ENCODE measurements at regions not wholly inside any gene's neighbourhood (a gene's known extent, or its start where the extent isn't known, plus 50 kb on each side); places are given as distances from the start of the nearest gene placed in this dataset.
"Not testable (repeated sequence)": the region's sequence is repeated elsewhere in the genome, so short reads cannot be mapped to it uniquely, and the experiment has no call there.

DNA sequence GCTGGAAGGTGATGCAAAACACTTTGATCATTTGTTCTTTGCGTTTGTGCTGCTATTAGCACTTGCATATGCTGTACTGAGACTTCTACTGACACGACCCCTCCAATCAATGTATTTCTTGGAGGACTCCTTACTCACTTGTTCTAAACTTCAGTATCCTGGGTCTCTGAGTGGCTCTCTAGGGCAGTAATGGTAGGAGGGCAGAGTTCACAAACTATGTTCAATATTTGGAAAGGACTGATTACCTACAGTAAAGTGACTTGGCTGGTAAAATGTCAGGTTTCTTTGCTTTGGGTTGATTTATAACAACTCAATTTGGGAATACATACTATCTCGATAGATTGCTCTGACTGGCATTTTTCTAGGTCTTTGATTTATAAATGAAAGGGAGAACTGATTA lies 93.7 kb downstream of the TRIM43 start:
- no peak for TF ChIP-seq CTCF (IDR thresholded peaks at IDR 0.05)
- TF ChIP-seq EP300 (IDR thresholded peaks at IDR 0.05; ENCODE audit: low read depth): no peak
- no peak for TF ChIP-seq POLR2AphosphoS5 (IDR thresholded peaks at IDR 0.05)
- no peak for TF ChIP-seq POLR2A (IDR thresholded peaks at IDR 0.05)
- DNase-seq: no peak
- intact Hi-C loops (cut with DNase I; ENCODE audit: low total_unique reads): no loop called here
- Histone ChIP-seq H3K27ac (no peak overlapping the region), H3K4me1 (peaks cover 0 to 19% (median 5%) of the 10 kb centered on the region in 4 donors), H3K27me3 (no peaks in the 10 kb centered on the region), H3K9me3 (no peaks in the 10 kb centered on the region), H3K4me3 (no peak overlapping the region), H3K36me3 (no peaks in the 10 kb centered on the region)
- in situ Hi-C loops (cut with MboI; ENCODE audit: low pct_ligation_motif_present in 1 of 4, low pct_unique_long_range_greater_than_20kb in 1 of 4, low sequenced_read_pairs in 3 of 4): no loop called here
- 50 to 51% methylated on average over 1 to 3 of the region's 3 CpGs for WGBS, 2 donors (ENCODE audit: low coverage in 1 of 2)

- peaks cover 0 to 19% (median 5%) of the 10 kb centered on the region in 4 donors for H3K4me1 ChIP-seq
- in situ Hi-C loops (cut with MboI; ENCODE audit: low pct_ligation_motif_present in 1 of 4, low pct_unique_long_range_greater_than_20kb in 1 of 4, low sequenced_read_pairs in 3 of 4); DNase-seq; H3K27ac ChIP-seq; H3K27me3 ChIP-seq; H3K9me3 ChIP-seq; H3K4me3 ChIP-seq; H3K36me3 ChIP-seq; intact Hi-C loops (cut with DNase I; ENCODE audit: low total_unique reads): not testable (repeated sequence)
- WGBS, 2 donors (ENCODE audit: low coverage in 1 of 2): 29 to 35% methylated on average over 5 of the region's 5 CpGs
Observed at GRCh38 chr2:95686056-95686825, 94.4 kb downstream of the TRIM43 start.

- WGBS, 2 donors (ENCODE audit: low coverage in 1 of 2): 40 to 66% methylated on average over 1 to 2 of the region's 2 CpGs
- in situ Hi-C loops (cut with MboI; ENCODE audit: low pct_ligation_motif_present in 1 of 4, low pct_unique_long_range_greater_than_20kb in 1 of 4, low sequenced_read_pairs in 3 of 4): not testable (repeated sequence)
Observed at GRCh38 chr2:95687852-95688251, 96.1 kb downstream of the TRIM43 start.

GRCh38 chr2:95691210-95691609 lies 99.4 kb downstream of the TRIM43 start:
- H3K36me3 ChIP-seq; intact Hi-C loops (cut with DNase I; ENCODE audit: low total_unique reads); DNase-seq; H3K9me3 ChIP-seq; H3K4me1 ChIP-seq; H3K27me3 ChIP-seq; H3K4me3 ChIP-seq; H3K27ac ChIP-seq; in situ Hi-C loops (cut with MboI; ENCODE audit: low pct_ligation_motif_present in 1 of 4, low pct_unique_long_range_greater_than_20kb in 1 of 4, low sequenced_read_pairs in 3 of 4): not testable (repeated sequence)
- 62 to 81% methylated on average over 6 to 7 of the region's 7 CpGs for WGBS, 2 donors (ENCODE audit: low coverage in 1 of 2)

More at GRCh38 chr2:95687852-95688251, 96.1 kb downstream of the TRIM43 start:
- H3K9me3 ChIP-seq; H3K27me3 ChIP-seq; H3K27ac ChIP-seq; H3K36me3 ChIP-seq; DNase-seq; intact Hi-C loops (cut with DNase I; ENCODE audit: low total_unique reads); H3K4me3 ChIP-seq: not testable (repeated sequence)
- peaks cover 0 to 14% (median 1%) of the 10 kb centered on the region in 4 donors for H3K4me1 ChIP-seq

DNA sequence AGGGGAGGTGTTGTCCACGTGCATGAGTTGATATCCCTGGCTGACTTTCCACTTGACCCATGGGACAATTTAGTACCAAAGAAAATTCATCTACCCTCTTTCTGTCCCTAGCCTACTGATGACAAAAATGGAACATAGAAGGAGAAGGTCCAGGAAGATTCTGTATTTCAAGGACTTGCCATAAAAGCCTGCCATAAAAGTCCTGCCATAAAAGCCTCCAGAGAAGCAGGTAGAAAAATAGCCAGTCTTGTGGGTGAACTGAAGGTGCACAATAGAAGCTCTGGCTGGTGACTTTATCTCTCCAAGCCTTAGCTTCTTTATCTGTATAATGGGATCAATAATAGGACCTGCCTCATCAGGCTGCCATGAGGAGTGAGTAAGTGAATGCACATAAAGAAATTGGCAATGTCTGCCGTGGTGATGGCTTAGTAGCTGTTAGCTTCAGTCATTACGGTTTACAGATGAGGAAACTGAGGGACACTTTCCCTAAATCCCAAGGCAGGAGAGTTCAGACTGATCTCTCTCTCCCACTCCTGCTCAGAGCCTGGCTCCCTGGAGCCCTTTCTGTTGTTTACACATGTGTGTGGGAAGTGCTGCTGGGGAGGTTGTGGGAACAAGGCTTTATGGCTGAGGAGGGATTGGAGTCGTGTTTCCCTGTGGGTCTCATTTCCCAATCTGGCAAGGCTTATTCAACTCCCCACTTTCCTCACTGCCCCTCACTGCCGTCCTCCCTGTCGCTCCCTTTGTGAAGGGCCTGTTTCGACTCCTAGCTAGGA lies 101.5 kb downstream of the TRIM43 start:
- H3K27me3 ChIP-seq; H3K36me3 ChIP-seq; H3K4me3 ChIP-seq; H3K27ac ChIP-seq; DNase-seq; H3K9me3 ChIP-seq; in situ Hi-C loops (cut with MboI; ENCODE audit: low pct_ligation_motif_present in 1 of 4, low pct_unique_long_range_greater_than_20kb in 1 of 4, low sequenced_read_pairs in 3 of 4); H3K4me1 ChIP-seq; intact Hi-C loops (cut with DNase I; ENCODE audit: low total_unique reads): not testable (repeated sequence)
- WGBS, 2 donors (ENCODE audit: low coverage in 1 of 2): 65 to 76% methylated on average over 4 to 7 of the region's 7 CpGs

DNA sequence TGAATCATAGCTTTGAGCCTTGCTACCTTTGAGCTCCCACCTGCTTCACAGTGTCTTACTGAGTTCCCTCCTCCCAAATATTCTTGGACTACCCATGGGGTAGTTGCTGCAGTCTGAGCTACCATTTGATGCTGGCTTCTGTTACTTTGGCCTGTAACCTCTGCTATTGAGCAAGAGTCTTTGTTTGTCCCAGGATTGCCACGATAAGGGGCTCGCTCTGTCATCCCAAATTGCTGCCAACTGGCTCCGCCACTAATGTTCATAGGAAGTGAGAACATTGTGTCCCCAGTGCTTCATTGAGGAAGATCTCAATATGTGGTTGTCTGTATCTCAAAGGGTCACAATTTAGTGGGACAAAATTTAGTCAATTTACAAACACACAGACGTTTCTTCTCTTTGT lies 103.8 kb downstream of the TRIM43 start:
- H3K4me3 ChIP-seq: no peak overlapping the region
- no peak for TF ChIP-seq POLR2A (IDR thresholded peaks at IDR 0.05)
- TF ChIP-seq EP300 (IDR thresholded peaks at IDR 0.05; ENCODE audit: low read depth): no peak
- TF ChIP-seq CTCF (IDR thresholded peaks at IDR 0.05): no peak
- TF ChIP-seq POLR2AphosphoS5 (IDR thresholded peaks at IDR 0.05): no peak
- no peaks in the 10 kb centered on the region for H3K4me1 ChIP-seq
- DNase-seq: no peak
- intact Hi-C loops (cut with DNase I; ENCODE audit: low total_unique reads): no loop called here
- in situ Hi-C loops (cut with MboI; ENCODE audit: low pct_ligation_motif_present in 1 of 4, low pct_unique_long_range_greater_than_20kb in 1 of 4, low sequenced_read_pairs in 3 of 4): no loop called here
- no peak overlapping the region for H3K27ac ChIP-seq
- no peaks in the 10 kb centered on the region for H3K27me3 ChIP-seq
- no peaks in the 10 kb centered on the region for H3K36me3 ChIP-seq
- H3K9me3 ChIP-seq: no peaks in the 10 kb centered on the region
- WGBS, 2 donors (ENCODE audit: low coverage in 1 of 2): 80 to 86% methylated on average over 2 to 4 of the region's 4 CpGs

All from transverse colon (tissue), 4 donors.